ENCODE measurements at regions not wholly inside any gene's neighbourhood (a gene's known extent, or its start where the extent isn't known, plus 50 kb on each side); places are given as distances from the start of the nearest gene placed in this dataset.

DNA sequence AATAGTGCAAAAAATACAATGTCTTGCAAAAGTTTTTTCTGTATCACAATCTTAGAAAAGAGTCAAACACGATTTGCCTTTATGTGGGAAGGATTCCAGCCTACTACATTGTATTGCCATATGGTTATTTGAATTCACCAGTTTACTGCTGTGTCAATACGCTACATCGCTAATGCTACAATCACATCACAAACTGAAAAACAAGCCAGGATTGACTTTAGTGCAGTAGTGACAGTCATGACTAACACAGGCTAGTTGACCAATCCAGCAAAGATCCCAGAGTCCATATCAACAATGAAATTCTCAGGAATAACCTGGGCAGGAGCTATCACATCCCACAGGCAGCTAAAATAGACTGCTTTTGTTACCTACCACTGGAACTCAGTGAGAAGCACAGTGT, 67.0 kb downstream of the IL12A start:
- no peak overlapping the region for H2AFZ ChIP-seq (ENCODE audit: control insufficient read depth, low read length)
- no peaks in the 10 kb centered on the region for H3K4me1 ChIP-seq (ENCODE audit: control insufficient read depth, extremely low read depth, insufficient read depth, low read length)
- TF ChIP-seq EZH2 (IDR thresholded peaks at IDR 0.05; ENCODE audit: low read length): no peak
- TF ChIP-seq, protein P1, sequence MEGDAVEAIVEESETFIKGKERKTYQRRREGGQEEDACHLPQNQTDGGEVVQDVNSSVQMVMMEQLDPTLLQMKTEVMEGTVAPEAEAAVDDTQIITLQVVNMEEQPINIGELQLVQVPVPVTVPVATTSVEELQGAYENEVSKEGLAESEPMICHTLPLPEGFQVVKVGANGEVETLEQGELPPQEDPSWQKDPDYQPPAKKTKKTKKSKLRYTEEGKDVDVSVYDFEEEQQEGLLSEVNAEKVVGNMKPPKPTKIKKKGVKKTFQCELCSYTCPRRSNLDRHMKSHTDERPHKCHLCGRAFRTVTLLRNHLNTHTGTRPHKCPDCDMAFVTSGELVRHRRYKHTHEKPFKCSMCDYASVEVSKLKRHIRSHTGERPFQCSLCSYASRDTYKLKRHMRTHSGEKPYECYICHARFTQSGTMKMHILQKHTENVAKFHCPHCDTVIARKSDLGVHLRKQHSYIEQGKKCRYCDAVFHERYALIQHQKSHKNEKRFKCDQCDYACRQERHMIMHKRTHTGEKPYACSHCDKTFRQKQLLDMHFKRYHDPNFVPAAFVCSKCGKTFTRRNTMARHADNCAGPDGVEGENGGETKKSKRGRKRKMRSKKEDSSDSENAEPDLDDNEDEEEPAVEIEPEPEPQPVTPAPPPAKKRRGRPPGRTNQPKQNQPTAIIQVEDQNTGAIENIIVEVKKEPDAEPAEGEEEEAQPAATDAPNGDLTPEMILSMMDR (optimal IDR thresholded peaks at IDR 0.05 in 1 of 3, IDR thresholded peaks at IDR 0.05 in 1 of 3, conservative IDR thresholded peaks at IDR 0.05 in 1 of 3; ENCODE audit: extremely low read depth in 1 of 3, insufficient read depth in 2 of 3, low read length in 3 of 3): no peak
- dilution Hi-C loops (cut with MboI; ENCODE audit: extremely low pct_ligation_motif_present, low sequenced_read_pairs): no loop called here
- no peaks in the 10 kb centered on the region for H3K79me2 ChIP-seq (ENCODE audit: control insufficient read depth, insufficient read depth, low read length)
- no peaks in the 10 kb centered on the region for H3K9me3 ChIP-seq (ENCODE audit: control insufficient read depth, low read depth, low read length)
- no peak overlapping the region for H3K4me3 ChIP-seq (ENCODE audit: control insufficient read depth in 2 of 3, extremely low read depth in 1 of 3, insufficient read depth in 2 of 3, low read depth in 1 of 3, low read length in 3 of 3)
- H3K9ac ChIP-seq (ENCODE audit: control insufficient read depth, extremely low read depth, insufficient read depth, low read length): no peak overlapping the region
- no peaks in the 10 kb centered on the region for H3K9me1 ChIP-seq (ENCODE audit: control insufficient read depth, extremely low read depth, insufficient read depth, low read length)
- no peak overlapping the region for H3K27ac ChIP-seq (ENCODE audit: control insufficient read depth, insufficient read depth, low read length)
- H3K27me3 ChIP-seq (ENCODE audit: control insufficient read depth, extremely low read depth, insufficient read depth, low read length): no peaks in the 10 kb centered on the region
- no peak for FAIRE-seq
- no peak overlapping the region for H3K4me2 ChIP-seq (ENCODE audit: control insufficient read depth, extremely low read depth, insufficient read depth, low read depth, low read length)
- H4K20me1 ChIP-seq (ENCODE audit: control insufficient read depth, extremely low read depth, insufficient read depth, low read length): no peaks in the 10 kb centered on the region
- no peak for DNase-seq (ENCODE audit: low read depth, low spot score)
- H3K36me3 ChIP-seq (ENCODE audit: control insufficient read depth in 2 of 2, extremely low read depth in 1 of 2, insufficient read depth in 2 of 2, low read length in 2 of 2): no peaks in the 10 kb centered on the region

DNA sequence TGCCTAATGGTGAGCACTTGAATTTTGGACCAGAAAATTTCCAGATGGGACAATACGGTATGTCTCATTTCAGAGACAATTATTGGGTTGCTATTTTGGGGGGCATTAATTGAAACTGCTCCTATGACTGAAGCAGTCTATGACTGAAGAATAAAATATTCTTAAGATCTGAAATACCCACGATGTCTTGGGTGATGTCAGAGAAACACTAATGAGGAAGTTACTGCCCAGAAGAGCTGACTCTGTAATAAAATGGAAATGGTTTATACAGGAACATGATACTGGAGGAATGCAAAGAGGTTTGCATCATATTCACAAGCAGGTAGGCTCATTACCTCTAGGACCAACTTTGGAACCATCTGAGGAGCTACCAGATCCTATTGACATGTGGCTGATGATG, 68.7 kb downstream of the IL12A start:
- Histone ChIP-seq H3K4me2 (ENCODE audit: control insufficient read depth, extremely low read depth, insufficient read depth, low read depth, low read length) (no peak overlapping the region), H3K9me3 (ENCODE audit: control insufficient read depth, low read depth, low read length) (no peaks in the 10 kb centered on the region), H3K79me2 (ENCODE audit: control insufficient read depth, insufficient read depth, low read length) (no peaks in the 10 kb centered on the region), H3K4me3 (ENCODE audit: control insufficient read depth in 2 of 3, extremely low read depth in 1 of 3, insufficient read depth in 2 of 3, low read depth in 1 of 3, low read length in 3 of 3) (no peak overlapping the region), H3K27me3 (ENCODE audit: control insufficient read depth, extremely low read depth, insufficient read depth, low read length) (no peaks in the 10 kb centered on the region), H3K9me1 (ENCODE audit: control insufficient read depth, extremely low read depth, insufficient read depth, low read length) (no peaks in the 10 kb centered on the region), H3K27ac (ENCODE audit: control insufficient read depth, insufficient read depth, low read length) (no peak overlapping the region), H3K4me1 (ENCODE audit: control insufficient read depth, extremely low read depth, insufficient read depth, low read length) (no peaks in the 10 kb centered on the region), H4K20me1 (ENCODE audit: control insufficient read depth, extremely low read depth, insufficient read depth, low read length) (no peaks in the 10 kb centered on the region), H3K9ac (ENCODE audit: control insufficient read depth, extremely low read depth, insufficient read depth, low read length) (no peak overlapping the region), H2AFZ (ENCODE audit: control insufficient read depth, low read length) (no peak overlapping the region), H3K36me3 (ENCODE audit: control insufficient read depth in 2 of 2, extremely low read depth in 1 of 2, insufficient read depth in 2 of 2, low read length in 2 of 2) (no peaks in the 10 kb centered on the region)
- DNase-seq (ENCODE audit: low read depth, low spot score) (no peak), FAIRE-seq (no peak)
- dilution Hi-C loops (cut with MboI; ENCODE audit: extremely low pct_ligation_motif_present, low sequenced_read_pairs): no loop called here
- no peak for TF ChIP-seq EZH2 (IDR thresholded peaks at IDR 0.05; ENCODE audit: low read length)
- TF ChIP-seq, protein P1 (optimal IDR thresholded peaks at IDR 0.05 in 1 of 3, IDR thresholded peaks at IDR 0.05 in 1 of 3, conservative IDR thresholded peaks at IDR 0.05 in 1 of 3; ENCODE audit: extremely low read depth in 1 of 3, insufficient read depth in 2 of 3, low read length in 3 of 3): no peak
